DOHH2 (cell line): ENCODE measurements at regions not wholly inside any gene's neighbourhood (a gene's known extent, or its start where the extent isn't known, plus 50 kb on each side); places are given as distances from the start of the nearest gene placed in this dataset.

Experiments
- CTCF ChIP-seq: fragments of 200-600 bp; sonication (generic); IDR thresholded peaks from one replicate; pipeline ENCODE4 v1.5.1; 2014; ENCODE audit warnings: antibody characterized with exemption, mild to moderate bottlenecking, low read depth, low read length; ENCODE audit not compliant: poor library complexity, severe bottlenecking
- EZH2phosphoT487 ChIP-seq: fragments of 200-600 bp; sonication (generic); IDR thresholded peaks from 2 replicates; pipeline ENCODE4 v1.6.1; 2017; ENCODE audit warnings: borderline replicate concordance, mild to moderate bottlenecking, antibody characterized with exemption, low read length, moderate library complexity, mixed read lengths

- TF ChIP-seq CTCF (no peak), EZH2phosphoT487 (no peak)
Measured at GRCh38 chr10:123561141-123561440, 105.1 kb upstream of the GPR26 start.
